Activated CD8-positive, alpha-beta memory T cell treated with anti-CD3 and anti-CD28 coated beads for 48 hours (primary cell): ENCODE measurements at regions not wholly inside any gene's neighbourhood (a gene's known extent, or its start where the extent isn't known, plus 50 kb on each side); places are given as distances from the start of the nearest gene placed in this dataset.
"Not testable (repeated sequence)": the region's sequence is repeated elsewhere in the genome, so short reads cannot be mapped to it uniquely, and the experiment has no call there.

ENCODE experiments used
- DNase-seq, 3 experiments: peaks; one replicate each; pipeline ENCODE4 v3.0.0-alpha.2; 2020; ENCODE audit warnings: low read depth in 2 of 3, low spot score in 2 of 3

DNA sequence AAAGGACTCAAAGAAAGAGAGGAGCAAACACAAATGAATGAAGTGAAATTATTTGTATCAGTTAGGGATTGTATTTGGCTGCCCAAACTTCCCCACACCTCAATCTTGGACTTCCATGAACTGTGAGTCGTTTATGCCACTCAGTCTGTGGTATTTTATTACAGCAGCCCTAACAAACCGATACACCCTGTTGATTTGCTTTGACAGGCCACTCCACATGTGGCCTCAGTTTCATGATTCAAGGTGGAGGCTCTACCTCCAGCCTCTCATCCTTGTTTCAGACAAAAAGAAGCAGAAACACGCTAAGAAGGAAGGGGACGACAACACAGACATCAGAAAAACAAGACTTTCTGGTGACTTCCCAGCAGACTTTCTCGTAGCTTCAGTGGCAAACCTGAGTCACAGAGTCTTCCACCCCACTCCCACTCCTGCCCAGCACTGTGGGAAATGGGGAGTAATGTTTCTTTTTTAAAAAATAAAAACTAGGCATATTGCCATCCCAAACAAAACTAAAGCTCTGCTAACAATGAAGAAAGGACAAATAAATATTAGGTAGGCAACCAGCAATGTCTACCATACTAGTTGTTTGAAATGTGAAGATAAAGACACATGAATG, 52.2 kb upstream of the ABCA1 start:
- no peak for DNase-seq

DNA sequence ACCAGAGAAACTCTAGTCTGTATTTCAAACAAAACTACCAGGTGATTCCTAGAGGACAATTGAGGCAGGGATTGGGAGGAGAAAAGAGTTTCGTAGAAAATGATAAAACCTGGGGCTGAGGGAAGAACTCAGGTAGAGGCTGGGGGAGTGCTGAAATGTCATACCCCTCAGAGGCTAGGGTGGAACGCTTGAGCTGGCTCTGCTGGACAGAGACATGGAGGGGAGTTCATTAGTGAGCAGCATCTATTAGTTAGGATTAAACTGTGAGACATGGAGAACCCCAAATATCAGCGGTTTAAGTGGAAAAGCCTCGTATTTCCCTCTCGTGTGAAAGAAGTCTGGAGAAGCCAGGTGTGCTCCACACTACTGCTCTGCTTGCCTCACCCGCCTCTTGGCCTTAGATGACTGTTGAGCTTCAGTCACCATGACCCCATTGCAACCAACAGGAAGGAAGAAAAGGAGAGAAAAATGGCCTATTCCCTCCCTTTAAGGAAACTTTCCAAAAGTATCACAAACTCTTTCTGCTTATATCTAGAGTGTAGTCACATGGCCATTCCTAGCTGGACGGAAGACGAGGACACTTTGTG, 53.7 kb upstream of the ABCA1 start:
- DNase-seq = no peak

DNA sequence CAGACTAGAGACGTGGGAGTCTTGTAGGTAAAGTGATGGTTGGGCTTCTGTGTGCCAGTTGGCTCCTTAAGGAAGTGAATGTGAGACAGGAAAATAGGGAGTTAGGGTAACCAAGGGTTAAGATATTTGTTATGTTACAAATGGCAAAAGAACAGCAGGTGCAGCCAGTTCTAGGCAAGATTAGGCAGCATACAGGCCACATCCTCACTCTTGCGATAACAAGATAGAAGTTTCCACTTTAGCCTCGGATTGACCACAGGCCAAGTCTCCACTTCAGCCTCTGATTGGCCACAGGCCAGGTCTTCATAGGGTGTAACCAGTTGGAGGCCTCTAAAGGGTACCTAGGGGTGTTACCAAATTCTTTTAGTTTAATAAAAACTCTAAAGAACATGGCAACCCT, 54.6 kb upstream of the ABCA1 start:
- no peak for DNase-seq

- no peak for DNase-seq
Observed at GRCh38 chr9:104983491-104983890, 55.5 kb upstream of the ABCA1 start.

- no peak for DNase-seq
Observed at GRCh38 chr9:104984121-104984520, 56.2 kb upstream of the ABCA1 start.

DNA sequence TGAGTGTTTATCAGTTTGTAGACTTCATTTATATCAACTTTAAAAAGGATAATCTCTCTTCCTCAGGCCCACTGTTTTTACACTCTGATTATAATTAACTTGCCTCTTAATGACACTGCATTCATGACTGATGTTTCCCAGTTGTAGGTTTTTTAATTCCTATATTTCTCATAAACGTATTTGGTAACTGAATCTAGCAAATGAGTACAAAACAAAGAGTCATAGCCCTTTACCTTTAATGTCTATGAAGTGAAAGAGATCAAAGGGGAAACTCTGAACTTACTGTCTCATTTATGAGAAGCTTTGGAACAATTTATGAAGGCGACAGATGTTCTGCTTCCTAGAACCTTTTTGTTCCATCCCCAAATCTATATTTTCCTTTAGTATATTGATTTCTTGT, 56.6 kb upstream of the ABCA1 start:
- no peak for DNase-seq

DNA sequence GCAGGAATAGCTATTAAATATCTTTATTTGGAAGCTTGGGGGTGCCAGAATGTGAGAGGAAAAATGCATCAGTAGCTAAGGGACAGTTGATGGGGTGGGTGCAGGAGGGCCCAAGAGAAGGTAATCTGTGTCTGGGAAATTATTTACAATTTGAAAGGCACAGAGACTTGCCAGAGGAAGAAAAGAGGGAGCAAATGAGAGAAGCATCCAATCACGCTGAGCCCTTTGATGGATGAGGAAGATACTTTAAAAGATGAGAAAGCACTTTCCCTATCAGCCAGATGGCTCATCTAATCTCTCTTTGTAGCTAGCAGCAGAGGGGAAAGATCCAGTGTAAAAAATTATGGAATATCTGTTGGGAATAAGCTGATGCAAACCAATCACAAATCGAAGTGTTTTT, 57.0 kb upstream of the ABCA1 start:
- DNase-seq = no peak

- no peak for DNase-seq
Observed at GRCh38 chr9:104986096-104986495, 58.1 kb upstream of the ABCA1 start.

DNA sequence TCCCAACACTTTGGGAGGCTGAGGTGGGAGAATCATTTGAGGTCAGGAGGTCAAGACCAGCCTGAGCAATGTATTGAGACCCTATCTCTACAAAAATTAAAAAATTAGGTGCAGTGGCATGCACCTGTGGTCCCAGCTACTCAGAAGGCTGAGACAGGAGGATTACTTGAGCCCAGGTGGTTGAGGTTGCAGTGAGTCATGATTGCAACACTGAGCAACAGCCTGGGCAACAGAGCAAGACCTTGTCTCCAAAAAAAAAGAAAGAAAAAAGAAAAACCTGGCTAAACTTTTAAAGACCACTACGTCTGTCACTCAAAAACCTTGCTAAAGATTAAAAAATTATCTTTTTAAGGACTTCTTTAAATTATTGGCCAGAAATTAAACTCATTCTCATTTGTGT, 59.8 kb upstream of the ABCA1 start:
- no peak for DNase-seq

DNA sequence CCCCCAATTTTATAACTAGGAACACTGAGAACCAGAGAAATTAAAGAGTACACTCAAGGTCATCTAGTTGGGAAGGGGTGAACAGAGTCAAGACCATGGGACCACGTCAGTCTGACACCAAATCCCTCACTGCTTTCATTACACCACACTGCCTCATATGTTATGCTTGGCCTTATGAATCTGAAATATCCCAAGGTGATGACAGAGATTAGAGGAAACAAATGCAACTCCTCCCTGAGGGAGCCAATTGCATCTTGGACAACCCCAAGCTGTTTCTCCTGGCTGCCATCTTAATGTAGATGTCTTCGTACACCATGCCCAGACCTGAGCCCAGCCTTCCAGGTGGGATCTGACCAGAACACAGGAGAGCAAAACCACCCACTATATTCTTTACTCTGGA, 60.6 kb upstream of the ABCA1 start:
- DNase-seq = no peak

DNA sequence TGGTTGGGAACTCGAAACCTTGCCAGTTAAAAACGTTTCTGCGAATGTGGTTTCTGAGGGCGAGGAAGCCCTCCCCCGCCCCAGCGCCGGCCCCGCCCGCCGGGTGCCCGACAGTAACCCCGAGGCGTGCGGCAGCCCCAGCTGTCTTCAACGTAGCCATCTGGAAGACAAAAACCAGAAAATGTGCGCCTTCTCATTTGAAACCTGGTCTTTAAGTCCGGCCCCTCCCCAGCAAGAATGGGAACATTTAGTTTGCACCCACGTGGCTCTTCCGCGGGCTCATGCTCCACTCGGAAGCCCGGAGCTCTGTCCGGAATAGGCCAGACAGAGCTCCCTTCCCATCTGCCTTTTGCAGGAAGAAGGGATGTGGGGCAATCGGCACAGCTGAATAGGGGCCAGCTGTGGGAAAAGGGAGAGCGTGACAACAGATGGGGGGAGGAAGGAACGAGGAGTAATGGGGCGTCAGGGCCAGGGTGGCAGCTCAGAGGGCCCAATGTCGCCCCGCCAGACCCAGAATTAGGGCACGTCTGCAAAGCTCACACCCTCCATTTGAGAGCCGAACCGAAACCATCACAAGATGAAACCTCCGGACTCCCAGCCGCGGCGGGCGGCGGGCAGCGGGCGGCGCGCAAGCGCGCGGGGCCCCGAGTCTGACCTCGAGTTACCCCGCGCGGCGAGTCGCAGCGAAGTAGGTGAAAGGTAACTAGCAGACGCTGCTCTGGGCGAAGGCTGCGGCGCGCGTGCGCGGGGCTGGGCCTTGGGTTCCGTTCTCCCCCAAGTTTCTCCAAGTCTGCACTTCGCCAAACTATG, 63.4 kb upstream of the ABCA1 start:
- peak; percentile 23 to 66 (median 60) for DNase-seq

DNA sequence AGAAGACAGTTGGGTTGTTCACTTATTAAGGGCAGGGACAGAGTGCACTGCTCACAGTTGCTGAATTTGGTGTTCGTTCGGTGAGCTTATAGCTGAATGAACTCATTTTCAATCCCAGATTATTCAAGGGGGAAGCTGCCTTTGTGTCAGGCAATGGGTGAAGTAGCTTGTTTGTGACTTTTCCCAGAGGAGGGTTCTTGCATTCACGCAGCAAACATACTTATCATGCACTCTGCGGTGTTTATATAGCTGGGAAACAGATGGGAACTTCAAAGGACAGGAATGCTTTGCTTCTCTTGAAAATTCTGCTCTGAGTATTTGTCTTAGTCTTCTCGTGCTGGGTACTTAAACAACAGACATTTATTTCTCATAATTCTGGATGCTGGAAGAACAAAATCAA, 64.7 kb upstream of the ABCA1 start:
- no peak for DNase-seq

GRCh38 chr9:104993291-104993963, 65.5 kb upstream of the ABCA1 start:
- DNase-seq = no peak

GRCh38 chr9:104997536-104997935, 69.6 kb upstream of the ABCA1 start:
- DNase-seq = no peak

DNA sequence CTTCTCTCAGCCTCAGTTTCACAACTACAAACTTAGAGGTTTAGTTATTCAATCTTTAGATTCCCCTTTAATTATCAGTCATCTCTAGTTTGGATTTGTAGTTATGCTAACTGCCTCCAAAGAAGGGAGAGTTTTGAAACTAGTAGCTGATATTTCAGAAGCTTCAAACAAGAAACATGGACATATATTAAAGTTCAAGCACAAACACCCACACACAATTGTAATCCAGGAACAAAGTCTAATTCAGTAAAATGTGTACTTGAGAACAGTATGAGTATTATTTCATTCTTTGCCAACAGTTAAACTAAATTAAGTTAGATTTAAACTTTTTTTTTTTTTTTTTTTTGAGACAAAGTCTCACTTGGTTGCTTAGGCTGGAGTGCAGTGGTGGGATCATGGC, 71.2 kb upstream of the ABCA1 start:
- no peak for DNase-seq

GRCh38 chr9:105000529-105000928, 72.6 kb upstream of the ABCA1 start:
- DNase-seq = not testable (repeated sequence)

GRCh38 chr9:105004466-105005090, 76.6 kb upstream of the ABCA1 start:
- DNase-seq = no peak

DNA sequence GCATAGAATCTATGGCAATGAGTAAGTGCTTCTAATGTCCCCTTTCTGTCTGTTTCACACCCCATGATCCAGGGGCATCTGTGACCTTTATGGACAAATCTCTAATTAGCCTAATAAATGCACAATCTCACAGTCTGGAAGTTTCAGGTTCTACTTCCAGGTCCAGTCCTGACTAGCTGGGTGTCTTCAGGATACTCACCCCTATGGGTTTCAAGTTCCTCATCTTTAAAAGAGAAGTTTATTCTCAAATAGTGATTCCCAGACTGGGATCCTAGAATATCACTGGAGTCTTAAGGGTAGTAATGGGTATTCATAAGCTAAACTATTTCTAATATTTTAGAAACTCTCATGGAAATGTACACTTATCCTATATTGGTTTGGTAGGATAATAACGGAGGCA, 77.2 kb upstream of the ABCA1 start:
- no peak for DNase-seq

- no peak for DNase-seq
Observed at GRCh38 chr9:105006514-105006913, 78.6 kb upstream of the ABCA1 start.

DNA sequence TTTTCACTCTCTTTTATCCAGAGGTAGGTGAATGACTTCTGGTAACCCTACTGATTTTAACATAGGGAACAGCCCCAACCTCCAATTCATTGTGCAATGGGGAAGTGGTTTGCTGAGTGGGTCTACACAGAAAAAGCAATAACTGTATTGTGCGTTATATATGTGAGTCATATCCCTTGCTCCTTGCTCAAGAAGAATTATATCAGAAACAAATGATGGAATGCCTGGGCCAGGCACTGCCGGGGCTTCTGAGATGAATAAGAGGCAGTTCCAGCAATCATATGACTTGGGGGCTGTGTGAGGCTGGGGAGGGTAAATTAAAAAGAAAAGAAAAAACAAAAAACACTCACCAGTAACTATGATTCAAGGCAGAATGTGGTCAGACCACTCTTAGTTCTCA, 79.2 kb upstream of the ABCA1 start:
- DNase-seq = no peak

DNA sequence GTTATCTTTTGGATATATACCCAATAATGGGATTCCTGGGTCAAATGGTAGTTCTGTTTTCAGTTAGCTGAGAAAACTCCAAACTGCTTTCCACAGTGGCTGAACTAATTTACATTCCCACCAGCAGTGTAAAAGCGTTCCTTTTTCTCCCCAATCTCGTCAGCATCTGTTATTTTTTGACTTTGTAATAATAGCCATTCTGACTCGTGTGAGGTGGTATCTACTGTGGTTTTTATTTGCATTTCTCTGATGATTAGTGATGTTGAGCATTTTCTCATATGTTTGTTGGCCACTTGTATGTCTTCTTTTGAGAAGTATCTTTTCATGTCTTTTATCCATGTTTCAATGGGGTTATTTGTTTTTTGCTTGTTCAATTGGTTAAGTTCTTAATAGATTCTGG, 82.1 kb upstream of the ABCA1 start:
- not testable (repeated sequence) for DNase-seq

- DNase-seq = no peak
Observed at GRCh38 chr9:105021917-105022316, 94.0 kb upstream of the ABCA1 start.
